ENCODE measurements at regions not wholly inside any gene's neighbourhood (a gene's known extent, or its start where the extent isn't known, plus 50 kb on each side); places are given as distances from the start of the nearest gene placed in this dataset.
A peak's percentile ranks its signal among the peaks of the same experiment; 100 is the strongest.
"Not testable (repeated sequence)": the region's sequence is repeated elsewhere in the genome, so short reads cannot be mapped to it uniquely, and the experiment has no call there.

DNA sequence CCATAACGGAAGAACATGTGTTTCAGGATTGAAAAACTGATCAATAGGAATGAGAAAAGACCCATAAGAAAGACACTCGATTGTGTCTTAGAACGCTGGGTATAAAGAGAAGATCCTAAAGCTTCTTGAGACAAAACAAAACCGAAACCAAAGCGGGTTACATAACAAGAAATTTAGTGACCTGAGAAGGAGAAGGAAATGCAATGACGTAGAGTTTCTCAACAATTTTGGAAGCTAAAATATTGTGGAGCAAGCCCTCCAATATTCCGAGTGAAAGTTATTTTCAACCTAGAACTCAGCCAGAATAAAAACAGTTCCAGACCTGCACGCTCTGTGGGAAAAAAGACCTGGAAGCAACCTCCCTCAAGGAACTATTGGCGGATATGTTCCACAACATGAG is 81.9 kb upstream of the FREM1 start:
- Mint-ChIP-seq H3K9me3 (no peaks in the 10 kb centered on the region), H3K27ac (peak overlapping the region; percentile 56), H3K36me3 (no peaks in the 10 kb centered on the region), H3K4me3 (peak overlapping the region; percentile 86), H3K27me3 (no peaks in the 10 kb centered on the region), H3K4me1 (peaks cover 38% of the 10 kb centered on the region)

DNA sequence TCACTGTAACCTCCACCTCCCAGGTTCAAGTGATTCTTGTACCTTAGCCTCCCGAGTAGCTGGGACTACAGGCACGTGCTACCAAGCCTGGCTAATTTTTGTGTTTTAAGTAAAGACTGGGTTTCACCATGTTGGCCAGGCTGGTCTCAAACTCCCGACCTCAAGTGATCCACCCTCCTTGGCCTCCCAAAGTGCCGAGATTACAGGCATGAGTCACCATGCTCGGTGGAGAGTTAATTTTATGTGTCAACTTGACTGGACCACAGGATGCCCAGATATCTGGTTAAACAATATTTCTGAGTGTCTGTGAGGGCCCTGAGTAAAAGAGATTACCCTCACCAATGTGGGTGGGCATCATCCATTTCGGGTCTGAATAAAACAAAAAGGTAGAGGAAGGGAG is 80.4 kb upstream of the FREM1 start:
- not testable (repeated sequence) for H3K27ac Mint-ChIP-seq, H3K36me3 Mint-ChIP-seq, H3K9me3 Mint-ChIP-seq, H3K27me3 Mint-ChIP-seq, H3K4me3 Mint-ChIP-seq
- H3K4me1 Mint-ChIP-seq: peaks cover 38% of the 10 kb centered on the region

DNA sequence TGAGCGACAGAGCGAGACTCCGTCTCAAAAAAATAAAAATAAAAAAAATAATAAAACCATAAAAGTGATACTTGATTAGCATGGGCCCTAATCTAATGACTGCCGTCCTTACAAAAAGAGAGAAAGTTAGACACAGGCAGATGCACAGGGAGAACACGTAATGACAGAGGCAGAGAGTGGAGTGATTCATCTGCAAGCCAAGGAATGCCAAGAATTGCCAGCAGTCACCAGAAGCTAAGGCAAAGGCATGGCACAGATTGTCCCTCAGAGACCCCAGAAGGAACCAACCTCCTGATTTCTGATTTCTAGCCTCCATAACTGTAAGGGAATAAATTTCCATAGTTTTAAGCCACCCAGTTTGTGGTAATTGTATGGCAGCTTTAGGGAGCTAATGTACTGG is 79.6 kb upstream of the FREM1 start:
- Mint-ChIP-seq H3K4me1 (peaks cover 37% of the 10 kb centered on the region), H3K4me3 (no peak overlapping the region), H3K36me3 (no peaks in the 10 kb centered on the region), H3K27ac (no peak overlapping the region), H3K9me3 (no peaks in the 10 kb centered on the region), H3K27me3 (no peaks in the 10 kb centered on the region)

DNA sequence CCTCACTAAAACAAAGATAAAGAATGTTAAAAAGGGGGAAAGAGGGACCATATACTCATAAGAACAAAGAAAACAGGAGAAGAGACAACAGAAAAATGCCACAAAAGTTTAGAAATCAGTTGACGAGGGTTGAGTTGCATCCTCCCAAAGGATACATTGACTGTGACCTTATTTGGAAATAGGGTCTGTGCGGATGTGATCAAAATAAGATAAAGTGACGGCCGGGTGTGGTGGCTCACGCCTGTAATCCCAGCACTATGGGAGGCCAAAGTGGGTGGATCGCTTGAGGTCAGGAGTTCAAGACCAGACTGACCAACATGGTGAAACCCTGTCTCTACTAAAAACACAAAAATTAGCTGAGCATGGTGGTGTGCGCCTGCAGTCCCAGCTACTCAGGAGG is 79.1 kb upstream of the FREM1 start:
- not testable (repeated sequence) for H3K27ac Mint-ChIP-seq, H3K36me3 Mint-ChIP-seq, H3K9me3 Mint-ChIP-seq, H3K27me3 Mint-ChIP-seq, H3K4me3 Mint-ChIP-seq
- H3K4me1 Mint-ChIP-seq: peaks cover 33% of the 10 kb centered on the region

DNA sequence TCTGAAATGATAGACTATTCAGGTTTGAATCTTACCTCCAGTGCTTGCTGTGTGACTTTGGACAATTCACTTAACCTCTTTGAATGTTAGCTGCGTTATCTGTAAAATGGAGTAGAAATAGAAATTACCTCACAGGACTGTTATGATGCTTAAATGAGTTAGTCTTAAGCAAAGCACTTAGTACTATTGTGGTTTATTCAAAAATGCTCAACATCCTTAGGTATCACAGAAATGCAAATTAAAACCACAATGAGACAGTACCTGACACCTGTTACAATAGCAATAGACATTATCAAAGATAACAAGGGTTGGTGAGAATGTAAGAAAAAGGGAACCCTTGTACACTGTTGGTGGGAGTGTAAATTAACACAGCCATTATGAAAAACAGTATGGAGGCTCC is 77.6 kb upstream of the FREM1 start:
- no peaks in the 10 kb centered on the region for H3K9me3 Mint-ChIP-seq
- H3K4me1 Mint-ChIP-seq: peaks cover 23% of the 10 kb centered on the region
- no peaks in the 10 kb centered on the region for H3K36me3 Mint-ChIP-seq
- no peak overlapping the region for H3K4me3 Mint-ChIP-seq
- H3K27ac Mint-ChIP-seq: no peak overlapping the region
- no peaks in the 10 kb centered on the region for H3K27me3 Mint-ChIP-seq

DNA sequence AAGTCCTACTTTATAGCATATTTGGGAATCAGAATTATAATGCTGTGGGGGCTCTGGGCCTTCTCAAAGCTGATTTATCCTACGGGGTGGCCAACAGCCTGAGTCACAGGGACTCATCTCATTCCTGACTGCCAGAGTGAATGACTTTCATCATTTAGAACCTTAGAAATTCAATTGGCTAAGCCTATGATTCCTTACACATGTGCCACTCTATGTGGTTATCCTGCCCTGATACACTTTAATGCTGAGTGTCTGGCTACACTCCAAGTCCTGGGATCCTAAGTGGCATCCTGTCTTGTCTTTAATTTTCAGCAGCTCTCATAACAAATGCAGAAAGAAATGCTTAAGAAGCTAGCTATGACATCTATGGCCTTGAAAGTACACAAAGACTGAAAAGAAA is 75.2 kb upstream of the FREM1 start:
- H3K27ac Mint-ChIP-seq: no peak overlapping the region

DNA sequence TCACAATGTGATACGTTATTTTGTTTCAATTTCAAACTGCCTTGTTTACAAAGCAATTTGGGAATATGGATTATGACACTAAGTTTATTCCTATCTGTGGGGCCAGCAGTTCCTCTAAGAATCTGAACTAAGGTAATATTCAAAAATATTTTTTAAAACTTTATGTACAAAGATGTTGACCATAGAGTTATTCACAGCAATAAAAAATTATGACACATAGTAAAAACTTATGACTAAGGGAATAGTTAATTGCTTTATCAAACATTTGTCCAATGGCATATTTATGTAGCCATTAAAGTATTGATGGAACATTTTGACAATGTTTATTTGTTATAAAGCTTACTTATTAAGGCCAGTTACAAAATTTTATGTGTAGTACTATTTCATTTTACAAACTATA is 73.4 kb upstream of the FREM1 start:
- no peak overlapping the region for H3K27ac Mint-ChIP-seq
- no peaks in the 10 kb centered on the region for H3K36me3 Mint-ChIP-seq

More for the DNA sequence above, 75.2 kb upstream of the FREM1 start:
- no peaks in the 10 kb centered on the region for H3K27me3 Mint-ChIP-seq
- H3K9me3 Mint-ChIP-seq: no peaks in the 10 kb centered on the region
- no peak overlapping the region for H3K4me3 Mint-ChIP-seq
- H3K36me3 Mint-ChIP-seq: no peaks in the 10 kb centered on the region
- H3K4me1 Mint-ChIP-seq: peaks cover 9% of the 10 kb centered on the region

DNA sequence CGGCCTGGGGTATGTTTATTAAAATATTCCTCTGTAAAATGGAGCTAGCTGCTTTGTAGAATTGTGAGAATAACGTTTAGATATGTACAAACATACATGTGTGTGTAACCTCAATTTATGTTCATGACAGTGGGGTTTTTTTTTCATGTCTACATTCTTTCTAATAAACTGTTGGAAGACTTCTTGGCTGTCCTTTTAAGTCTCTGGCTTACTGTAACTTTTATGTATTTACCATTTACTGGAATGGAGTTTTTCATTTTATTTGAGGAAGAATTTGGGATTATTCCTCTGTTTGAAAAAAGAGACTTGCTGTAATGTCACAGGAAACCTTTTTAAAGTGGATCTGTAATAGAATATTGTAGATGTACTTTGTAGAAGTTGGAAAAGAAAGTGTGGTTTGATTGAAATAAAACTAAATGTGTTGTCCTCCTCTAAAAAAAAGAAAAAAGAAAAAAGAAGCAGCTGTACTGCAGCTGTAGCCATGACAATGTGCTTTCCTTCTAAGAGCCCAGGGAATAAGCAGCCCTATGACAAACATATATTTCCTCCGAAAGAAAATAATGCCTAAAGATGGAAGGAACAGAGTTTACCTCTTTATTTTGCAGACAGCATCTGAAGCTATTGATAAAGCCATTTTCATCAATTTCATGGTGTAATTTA is 71.2 kb upstream of the FREM1 start:
- Mint-ChIP-seq H3K27ac (no peak overlapping the region), H3K4me3 (no peak overlapping the region), H3K9me3 (no peaks in the 10 kb centered on the region), H3K36me3 (no peaks in the 10 kb centered on the region), H3K27me3 (no peaks in the 10 kb centered on the region), H3K4me1 (no peaks in the 10 kb centered on the region)

More for the DNA sequence above, 73.4 kb upstream of the FREM1 start:
- Mint-ChIP-seq H3K27me3 (no peaks in the 10 kb centered on the region), H3K4me1 (peaks cover 9% of the 10 kb centered on the region), H3K4me3 (no peak overlapping the region), H3K9me3 (no peaks in the 10 kb centered on the region)

DNA sequence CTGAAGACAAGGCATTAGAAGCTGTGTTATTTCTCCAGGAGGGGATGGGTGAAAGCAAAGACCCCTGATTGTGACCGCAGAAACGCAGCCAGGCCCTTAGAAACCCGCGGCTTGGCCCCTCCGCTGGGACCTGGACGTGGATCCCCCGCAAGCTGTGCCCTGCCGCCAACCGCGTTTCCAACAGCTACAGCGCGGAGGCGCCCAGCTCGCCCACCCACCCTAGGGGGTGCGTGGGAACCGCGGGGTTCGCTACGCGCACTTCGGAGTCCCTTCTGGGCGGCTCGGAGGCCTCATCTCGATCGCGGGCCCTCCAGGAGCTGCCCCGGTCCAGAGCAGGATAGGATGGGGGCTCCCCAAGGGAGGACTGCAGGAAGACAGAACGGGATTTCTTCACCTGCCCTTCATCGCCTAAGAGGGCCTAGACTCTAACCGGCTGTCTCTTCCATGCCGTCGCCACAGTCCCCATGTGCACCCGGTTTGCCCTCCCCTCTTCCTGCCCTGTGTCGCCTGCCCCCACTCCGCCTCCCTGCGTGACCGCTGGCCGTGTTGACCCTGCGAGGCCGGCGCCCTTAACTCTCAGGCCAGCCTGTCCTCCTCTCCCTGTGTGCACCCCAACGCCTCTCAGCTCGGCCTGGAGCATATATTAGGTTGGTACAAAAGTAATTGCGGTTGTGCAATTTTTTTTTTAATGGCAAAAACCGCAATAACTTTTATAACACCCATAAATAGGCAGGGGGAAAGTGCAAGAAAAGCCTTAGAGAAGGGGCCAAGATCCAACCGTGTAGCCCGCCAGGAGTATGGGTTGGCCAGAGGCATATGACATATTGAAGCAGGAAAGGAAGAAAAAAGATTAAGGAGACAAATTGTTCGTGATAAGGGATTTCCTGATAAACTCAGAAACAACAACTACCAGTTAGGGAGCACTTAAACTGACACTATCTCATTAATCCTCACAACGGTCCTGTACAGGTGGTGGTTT is 68.1 kb upstream of the FREM1 start:
- no peaks in the 10 kb centered on the region for H3K36me3 Mint-ChIP-seq
- no peaks in the 10 kb centered on the region for H3K9me3 Mint-ChIP-seq

DNA sequence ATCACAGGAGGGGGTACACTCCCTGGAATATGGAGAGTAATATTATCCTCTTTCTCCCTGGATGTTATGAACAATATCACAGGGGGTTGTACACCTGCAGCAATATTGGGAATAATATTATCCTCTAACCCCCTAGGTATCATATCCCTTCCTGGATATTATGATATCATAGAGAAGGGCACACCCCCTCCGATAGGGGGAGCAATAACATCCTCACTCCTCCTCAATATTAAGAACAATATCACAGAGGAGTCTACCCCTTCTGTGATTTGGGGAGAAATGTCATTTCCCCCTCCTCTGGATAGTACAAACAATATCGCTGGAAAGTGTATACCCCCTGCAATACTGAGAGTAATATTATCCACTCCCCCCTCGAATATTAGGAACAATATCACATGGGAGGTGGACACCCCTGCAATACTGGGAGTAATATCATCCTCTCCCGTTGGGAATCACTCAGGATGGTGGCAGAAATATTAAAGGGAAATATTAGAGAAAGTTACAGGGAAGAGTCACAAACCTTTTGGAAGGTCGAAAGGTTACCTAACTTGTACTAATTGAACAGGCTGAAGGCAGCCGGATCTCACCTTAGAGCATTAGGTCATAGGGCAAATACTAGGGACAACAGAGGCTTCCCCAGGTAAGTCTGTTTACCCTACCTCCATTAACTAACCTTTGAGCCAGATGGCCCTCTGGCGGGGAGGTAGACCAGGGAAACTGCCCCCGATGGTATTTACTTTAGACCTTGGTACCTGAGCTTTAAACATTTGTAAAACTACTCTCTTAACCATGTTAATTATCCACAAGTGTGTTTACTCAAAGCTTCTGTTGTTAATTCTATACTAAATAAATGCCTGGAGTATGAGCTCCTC is 57.5 kb upstream of the FREM1 start:
- Mint-ChIP-seq H3K4me1 (no peaks in the 10 kb centered on the region), H3K36me3 (no peaks in the 10 kb centered on the region), H3K9me3 (no peaks in the 10 kb centered on the region), H3K27me3 (no peaks in the 10 kb centered on the region), H3K4me3 (no peak overlapping the region), H3K27ac (no peak overlapping the region)

More for the DNA sequence above, 68.1 kb upstream of the FREM1 start:
- Mint-ChIP-seq H3K4me1 (no peaks in the 10 kb centered on the region), H3K27me3 (no peaks in the 10 kb centered on the region), H3K4me3 (no peak overlapping the region), H3K27ac (no peak overlapping the region)

DNA sequence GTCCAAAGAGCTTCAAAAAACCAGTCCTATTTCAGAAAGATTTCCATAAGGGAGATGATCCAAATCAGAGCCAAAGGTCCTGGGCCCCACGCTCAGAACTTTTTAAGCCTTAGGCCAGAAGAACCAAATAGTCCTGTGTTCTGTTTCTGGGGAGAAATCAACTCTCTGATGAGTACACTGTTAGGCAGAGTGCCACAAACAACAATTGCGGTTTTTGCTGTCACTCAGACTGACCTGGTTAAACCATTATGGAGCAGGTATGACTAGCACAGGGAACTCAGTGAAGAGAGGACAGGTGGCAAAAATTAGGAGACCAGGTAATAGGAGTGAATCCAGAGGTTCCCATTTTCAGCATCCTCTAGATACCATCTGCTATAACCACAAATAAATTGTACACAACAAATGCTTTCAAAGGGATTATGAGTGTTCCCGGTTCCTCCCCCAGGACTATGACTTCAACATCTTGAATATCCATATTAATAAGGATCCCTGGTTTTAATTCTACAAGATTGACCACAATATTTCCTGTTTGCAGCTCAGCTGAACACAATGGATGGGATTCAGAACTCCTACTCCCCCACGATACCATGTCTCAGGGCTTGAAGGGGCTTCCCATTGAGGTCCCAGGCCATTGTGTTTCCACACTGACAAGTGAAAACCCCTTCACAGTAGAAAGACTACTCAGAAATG is 52.1 kb upstream of the FREM1 start:
- no peaks in the 10 kb centered on the region for H3K36me3 Mint-ChIP-seq

DNA sequence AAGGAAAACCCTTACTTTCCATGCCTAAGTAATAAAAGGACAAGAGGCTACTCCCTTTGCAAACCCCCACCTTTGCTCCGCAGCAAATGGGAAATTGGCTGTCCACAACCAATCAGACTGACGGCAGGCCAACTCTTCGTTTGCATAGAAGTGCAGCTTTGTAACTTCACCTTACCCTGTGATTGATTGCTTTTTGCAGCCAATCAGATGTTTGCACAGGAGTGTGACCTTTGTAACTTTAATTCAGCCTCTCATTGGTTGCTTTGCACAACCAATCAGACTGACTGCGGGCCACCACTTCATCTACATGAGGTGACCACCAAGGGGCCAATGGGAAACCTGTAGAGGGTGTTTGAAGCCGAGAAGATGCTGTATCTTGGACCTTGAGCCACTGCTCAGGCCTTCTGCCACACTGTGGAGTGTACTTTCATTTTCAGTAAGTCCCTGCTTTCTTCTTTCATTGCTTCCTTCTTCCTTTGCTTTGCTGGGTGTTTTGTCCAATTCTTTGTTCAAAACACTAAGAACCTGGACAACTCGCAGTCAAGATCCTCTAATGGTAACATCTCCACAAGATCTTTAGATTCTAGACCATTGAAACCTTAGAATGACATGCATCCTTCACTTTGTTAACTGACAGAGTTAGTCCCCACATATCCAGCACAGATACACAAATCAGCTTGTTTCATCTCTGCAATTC is 51.3 kb upstream of the FREM1 start:
- Mint-ChIP-seq H3K27ac (no peak overlapping the region), H3K4me3 (no peak overlapping the region)

More for the DNA sequence above, 52.1 kb upstream of the FREM1 start:
- no peaks in the 10 kb centered on the region for H3K9me3 Mint-ChIP-seq
- H3K4me3 Mint-ChIP-seq: no peak overlapping the region
- H3K27ac Mint-ChIP-seq: no peak overlapping the region
- H3K4me1 Mint-ChIP-seq: peaks cover 5% of the 10 kb centered on the region
- H3K27me3 Mint-ChIP-seq: no peaks in the 10 kb centered on the region

DNA sequence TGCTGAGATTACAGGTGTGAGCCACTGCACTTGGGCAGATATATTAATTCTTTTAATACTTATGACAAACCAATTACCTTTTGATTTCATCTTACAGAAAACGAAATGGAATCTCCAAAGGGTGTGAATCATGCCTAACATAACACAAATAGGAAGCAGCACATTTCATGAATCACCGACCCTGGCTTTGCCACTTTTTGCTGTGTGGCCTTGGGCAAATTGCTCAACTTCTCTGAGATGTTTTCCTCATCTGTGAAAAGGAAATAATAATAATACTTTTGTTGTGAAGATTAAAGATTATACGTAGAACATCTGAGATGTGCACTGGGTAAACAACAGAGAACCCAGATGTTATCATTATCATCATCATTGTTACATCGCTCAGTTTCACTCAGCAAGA is 50.7 kb upstream of the FREM1 start:
- Mint-ChIP-seq H3K27ac (no peak overlapping the region), H3K27me3 (no peaks in the 10 kb centered on the region), H3K4me3 (no peak overlapping the region), H3K9me3 (no peaks in the 10 kb centered on the region), H3K36me3 (no peaks in the 10 kb centered on the region), H3K4me1 (peaks cover 5% of the 10 kb centered on the region)

More for the DNA sequence above, 51.3 kb upstream of the FREM1 start:
- Mint-ChIP-seq H3K27me3 (no peaks in the 10 kb centered on the region), H3K4me1 (peaks cover 5% of the 10 kb centered on the region), H3K36me3 (no peaks in the 10 kb centered on the region), H3K9me3 (no peaks in the 10 kb centered on the region)

Data from activated naive CD4-positive, alpha-beta T cell treated with anti-CD3 and anti-CD28 coated beads, Interleukin-2, amount 50 U/mL, for 24 hours (primary cell).